HepG2 (cell line): ENCODE measurements at regions not wholly inside any gene's neighbourhood (a gene's known extent, or its start where the extent isn't known, plus 50 kb on each side); places are given as distances from the start of the nearest gene placed in this dataset.

Experiments
- ATAC-seq: fragments of 200-7000 bp; cut with Tn5 transposase; 3 replicates; pipeline ENCODE4 v1.9.1; 2020; ENCODE audit warnings: mild to moderate bottlenecking, moderate library complexity
- BruUV-seq: library from RNA; stranded (reverse); fragments of 400-500 nt; replicated peaks from 2 replicates; lab custom pipeline; 2021; lab: Mats Ljungman, UMichigan
- CTCF ChIA-PET: fragments of 300-600 bp; formaldehyde crosslinking; extraction: SDS; loops from one replicate; lab custom pipeline; 2021; ENCODE audit warnings: low total read pairs, inconsistent platforms, low intra/inter-chr PET ratio; lab: Yijun Ruan, JAX
- POLR2A ChIA-PET: fragments of 350-600 bp; sonication (Branson Sonifier 250); formaldehyde crosslinking; loops from one replicate; lab custom pipeline; 2020; ENCODE audit warnings: antibody characterized with exemption, inconsistent platforms; lab: Yijun Ruan, JAX
- DNase-seq: peaks from one replicate; pipeline ENCODE4 v3.0.0-alpha.2; 2015; ENCODE audit warnings: low spot score
- FAIRE-seq: peaks from 3 replicates; lab custom pipeline; 2011; peaks lifted over from hg19 to GRCh38; lab: Jason Lieb, UNC
- H2AFZ ChIP-seq: one replicate; pipeline ENCODE4 v1.6.1; 2011; ENCODE audit warnings: low read length, inconsistent platforms
- H3K27ac ChIP-seq: fragments of 300-600 bp; 3 replicates; pipeline ENCODE4 v1.8.0; 2011; ENCODE audit warnings: mixed run types, mild to moderate bottlenecking, mixed read lengths, low read length, inconsistent platforms; ENCODE audit not compliant: insufficient read depth; ENCODE audit errors: extremely low read length
- H3K27me3 ChIP-seq, 2 experiments: fragments of 200-600 bp in 1 of 2; 2 replicates in 1 of 2; 3 replicates in 1 of 2; pipeline versions ENCODE4 v1.6.0 to v1.8.0; 2011; ENCODE audit warnings: low read length in 2 of 2, mild to moderate bottlenecking in 2 of 2, moderate library complexity in 2 of 2, inconsistent platforms in 1 of 2; ENCODE audit not compliant: insufficient read depth in 2 of 2, control insufficient read depth in 1 of 2
- H3K36me3 ChIP-seq, 2 experiments: fragments of 200-600 bp in 1 of 2; replicated peaks in 1 of 2; 2 replicates in 1 of 2; 3 replicates in 1 of 2; pipeline versions ENCODE4 v1.5.1 to v1.8.0; 2011; ENCODE audit warnings: low read length in 2 of 2, inconsistent platforms in 1 of 2; ENCODE audit not compliant: insufficient read depth in 2 of 2, control insufficient read depth in 1 of 2
- H3K4me1 ChIP-seq: 2 replicates; pipeline ENCODE4 v1.5.1; 2012; ENCODE audit warnings: low read length, inconsistent platforms; ENCODE audit not compliant: insufficient read depth
- H3K4me2 ChIP-seq: 2 replicates; pipeline ENCODE4 v1.6.0; 2011; ENCODE audit warnings: low read depth, low read length, inconsistent platforms
- H3K4me3 ChIP-seq, 3 experiments: fragments of 200-600 bp in 1 of 3; sonication (generic), shearing (Covaris generic) in 1 of 3; replicated peaks in 1 of 3; 2 replicates each; pipeline ENCODE4 v1.5.1; 2011 to 2016; ENCODE audit warnings: low read length in 3 of 3, inconsistent platforms in 2 of 3, low read depth in 2 of 3, mild to moderate bottlenecking in 2 of 3, control low read depth in 1 of 3, mixed read lengths in 1 of 3; ENCODE audit not compliant: insufficient read depth in 1 of 3
- H3K79me2 ChIP-seq: one replicate; pipeline ENCODE4 v1.6.1; 2011; ENCODE audit warnings: low read length, inconsistent platforms; ENCODE audit not compliant: insufficient read depth
- H3K9ac ChIP-seq: 2 replicates; pipeline ENCODE4 v1.6.0; 2011; ENCODE audit warnings: mild to moderate bottlenecking, low read depth, low read length, inconsistent platforms; ENCODE audit not compliant: insufficient read depth
- H3K9me3 ChIP-seq: 2 replicates; pipeline ENCODE4 v1.5.1; 2012; ENCODE audit warnings: mild to moderate bottlenecking, low read length
- H4K20me1 ChIP-seq: 2 replicates; pipeline ENCODE4 v1.6.0; 2011; ENCODE audit warnings: inconsistent platforms, mild to moderate bottlenecking, low read length, moderate library complexity; ENCODE audit not compliant: insufficient read depth
- E2F5 ChIP-seq: sonication (generic); formaldehyde crosslinking; conservative IDR thresholded peaks from 2 replicates; pipeline ENCODE4 v1.4.0; 2020; ENCODE audit warnings: missing genetic modification reagents
- HMG20A ChIP-seq: IDR thresholded peaks from 2 replicates; pipeline ENCODE4 v1.6.1; 2016; ENCODE audit warnings: borderline replicate concordance
- IRF1 ChIP-seq: sonication (generic); formaldehyde crosslinking; IDR thresholded peaks from 2 replicates; pipeline ENCODE4 v1.4.0; 2020; ENCODE audit warnings: low read depth, mild to moderate bottlenecking, missing genetic modification reagents
- MNT ChIP-seq: fragments of 450-650 bp; IDR thresholded peaks from 2 replicates; pipeline ENCODE4 v1.6.1; 2016
- NFRKB ChIP-seq: fragments of 450-650 bp; IDR thresholded peaks from 2 replicates; pipeline ENCODE4 v1.6.1; 2017
- SALL2 ChIP-seq: sonication (generic); formaldehyde crosslinking; IDR thresholded peaks from 2 replicates; pipeline ENCODE4 v1.8.1; 2023; ENCODE audit warnings: mild to moderate bottlenecking, missing genetic modification reagents, inconsistent platforms
- SP5 ChIP-seq: IDR thresholded peaks from 2 replicates; pipeline ENCODE4 v1.6.1; 2016; ENCODE audit warnings: low read depth, borderline replicate concordance
- TMF1 ChIP-seq: sonication (generic); formaldehyde crosslinking; IDR thresholded peaks from 2 replicates; pipeline ENCODE4 v1.8.1; 2022; ENCODE audit warnings: low read depth, missing genetic modification reagents
- ZNF414 ChIP-seq: sonication (generic); formaldehyde crosslinking; IDR thresholded peaks from 2 replicates; pipeline ENCODE4 v1.5.0; 2020; ENCODE audit warnings: missing genetic modification reagents
- ZNF724P ChIP-seq: sonication (generic); formaldehyde crosslinking; IDR thresholded peaks from 2 replicates; pipeline ENCODE4 v1.8.0; 2022; ENCODE audit warnings: missing genetic modification reagents, borderline replicate concordance
- ZNF790 ChIP-seq: sonication (generic); formaldehyde crosslinking; IDR thresholded peaks from 2 replicates; pipeline ENCODE4 v1.8.0; 2022; ENCODE audit warnings: missing genetic modification reagents, mild to moderate bottlenecking, borderline replicate concordance
- ZSCAN21 ChIP-seq: sonication (generic); formaldehyde crosslinking; IDR thresholded peaks from 2 replicates; pipeline ENCODE4 v1.8.0; 2022; ENCODE audit warnings: mild to moderate bottlenecking, missing genetic modification reagents, moderate library complexity, borderline replicate concordance
- WGBS: methylation state at CpG from one replicate; pipeline ENCODE4 v1.1.6; 2017; ENCODE audit warnings: low lambda C conversion rate; 5-methylcytosine and 5-hydroxymethylcytosine counted together
- in situ Hi-C: cut with HindIII; loops from 2 replicates; pipeline ENCODE4 v1.10.0; 2017; ENCODE audit warnings: low pct_unique_long_range_greater_than_20kb; ENCODE audit not compliant: extremely low pct_ligation_motif_present
- intact Hi-C: fragments of 100-400 bp; cut with micrococcal nuclease; formaldehyde crosslinking; loops from one replicate; pipeline ENCODE4 v1.10.0; 2022; ENCODE audit not compliant: unreplicated experiment

GRCh38 chr4:152193059-152193458 lies 342.8 kb downstream of the FBXW7 start:
- H3K27ac ChIP-seq: no peak overlapping the region
- H3K9ac ChIP-seq: no peak overlapping the region
- no peak overlapping the region for H3K4me2 ChIP-seq
- H3K36me3 ChIP-seq: no peaks in the 10 kb centered on the region
- no peak for DNase-seq
- ATAC-seq: no peak
- POLR2A ChIA-PET: no interaction called here
- no TSS peak for BruUV-seq
- CTCF ChIA-PET: no interaction called here
- intact Hi-C loops (no loop called here), in situ Hi-C loops (no loop called here)
- no peak for FAIRE-seq
- no peaks in the 10 kb centered on the region for H4K20me1 ChIP-seq
- no peaks in the 10 kb centered on the region for H3K79me2 ChIP-seq
- H3K4me3 ChIP-seq: no peak overlapping the region
- no peak overlapping the region for H2AFZ ChIP-seq
- WGBS: 18% methylated on average over 2 of the region's 2 CpGs
- TF ChIP-seq E2F5 (CRISPR knock-in tag) (no peak), TMF1 (CRISPR knock-in tag) (no peak), HMG20A (CRISPR knock-in tag) (no peak), IRF1 (CRISPR knock-in tag) (no peak)
- no peaks in the 10 kb centered on the region for H3K9me3 ChIP-seq
- peaks cover 0 to 6% of the 10 kb centered on the region in 2 experiments; a peak in 4 of 5 replicates for H3K27me3 ChIP-seq
- no peaks in the 10 kb centered on the region for H3K4me1 ChIP-seq

- 49% methylated on average over 7 of the region's 7 CpGs for WGBS
- no peaks in the 10 kb centered on the region for H3K79me2 ChIP-seq
- no peak overlapping the region for H3K4me2 ChIP-seq
- H3K9ac ChIP-seq: no peak overlapping the region
- no peaks in the 10 kb centered on the region for H3K9me3 ChIP-seq
- intact Hi-C loops (no loop called here), in situ Hi-C loops (no loop called here)
- H3K36me3 ChIP-seq: no peaks in the 10 kb centered on the region
- no TSS peak for BruUV-seq
- ATAC-seq: no peak
- POLR2A ChIA-PET: no interaction called here
- no peak for TF ChIP-seq ZNF414 (CRISPR knock-in tag)
- no peak for TF ChIP-seq SP5 (CRISPR knock-in tag)
- TF ChIP-seq SALL2 (CRISPR knock-in tag): no peak
- no peak for TF ChIP-seq ZNF790 (CRISPR knock-in tag)
- TF ChIP-seq MNT: no peak
- no peak for TF ChIP-seq NFRKB
- TF ChIP-seq ZSCAN21: no peak
- no peak for TF ChIP-seq ZNF724P (CRISPR knock-in tag)
- no peak for DNase-seq
- H3K27me3 ChIP-seq: peaks cover 0 to 10% of the 10 kb centered on the region in 2 experiments; a peak in 4 of 5 replicates
- no peak for FAIRE-seq
- H3K27ac ChIP-seq: no peak overlapping the region
- H3K4me1 ChIP-seq: no peaks in the 10 kb centered on the region
- H2AFZ ChIP-seq: no peak overlapping the region
- CTCF ChIA-PET: no interaction called here
- no peaks in the 10 kb centered on the region for H4K20me1 ChIP-seq
- no peak overlapping the region for H3K4me3 ChIP-seq
These were observed 345.0 kb downstream of the FBXW7 start for GRCh38 chr4:152190907-152191306.
